SIG-M5 treated with dmso at 0.1 percent for 504 hours (cell line): ENCODE measurements at regions not wholly inside any gene's neighbourhood (a gene's known extent, or its start where the extent isn't known, plus 50 kb on each side); places are given as distances from the start of the nearest gene placed in this dataset.

Source experiments
- DNase-seq: peaks from one replicate; lab custom pipeline; 2025; ENCODE audit not compliant: unreplicated experiment; lab: John Stamatoyannopoulos, UW

DNA sequence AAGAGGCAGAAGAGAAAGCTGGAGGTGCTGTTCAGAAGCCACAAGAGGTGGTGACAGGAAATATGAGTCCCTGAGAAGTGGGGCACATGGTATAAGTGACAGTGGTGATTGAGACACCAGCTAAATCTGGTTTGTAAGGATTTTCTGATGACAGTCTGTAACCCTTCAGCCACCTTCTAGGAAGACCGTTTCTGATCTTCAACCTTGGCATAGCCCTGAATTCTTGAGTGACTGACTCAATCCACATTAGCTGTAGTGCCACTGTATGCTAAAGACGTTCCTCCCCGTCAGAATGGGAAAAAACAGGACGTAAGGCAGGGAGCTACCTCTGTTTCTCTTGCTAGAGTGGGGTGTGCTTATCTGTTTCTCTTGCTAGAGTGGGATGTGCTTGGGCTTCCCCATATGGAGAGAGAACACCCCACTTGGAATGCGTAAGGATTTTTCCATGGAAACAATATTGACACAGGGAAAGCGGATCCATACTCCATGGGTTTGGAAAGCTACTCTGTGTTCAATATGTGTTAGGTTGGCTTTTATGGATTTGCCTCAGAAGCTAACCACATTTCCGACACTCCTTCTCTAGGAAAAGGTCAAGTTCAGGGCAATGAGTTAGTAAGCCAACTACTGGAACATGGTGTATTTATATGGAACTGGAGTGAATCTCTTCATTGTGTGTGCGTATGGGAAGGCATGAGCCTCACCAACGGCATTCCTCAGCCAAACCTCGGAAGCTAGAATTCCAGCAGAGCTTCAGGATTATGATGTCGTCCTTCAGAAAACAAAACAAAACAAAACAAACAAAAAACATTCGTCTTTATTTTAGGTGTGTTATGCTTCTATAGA lies 948.8 kb upstream of the SLC10A2 start:
- DNase-seq = no peak

DNA sequence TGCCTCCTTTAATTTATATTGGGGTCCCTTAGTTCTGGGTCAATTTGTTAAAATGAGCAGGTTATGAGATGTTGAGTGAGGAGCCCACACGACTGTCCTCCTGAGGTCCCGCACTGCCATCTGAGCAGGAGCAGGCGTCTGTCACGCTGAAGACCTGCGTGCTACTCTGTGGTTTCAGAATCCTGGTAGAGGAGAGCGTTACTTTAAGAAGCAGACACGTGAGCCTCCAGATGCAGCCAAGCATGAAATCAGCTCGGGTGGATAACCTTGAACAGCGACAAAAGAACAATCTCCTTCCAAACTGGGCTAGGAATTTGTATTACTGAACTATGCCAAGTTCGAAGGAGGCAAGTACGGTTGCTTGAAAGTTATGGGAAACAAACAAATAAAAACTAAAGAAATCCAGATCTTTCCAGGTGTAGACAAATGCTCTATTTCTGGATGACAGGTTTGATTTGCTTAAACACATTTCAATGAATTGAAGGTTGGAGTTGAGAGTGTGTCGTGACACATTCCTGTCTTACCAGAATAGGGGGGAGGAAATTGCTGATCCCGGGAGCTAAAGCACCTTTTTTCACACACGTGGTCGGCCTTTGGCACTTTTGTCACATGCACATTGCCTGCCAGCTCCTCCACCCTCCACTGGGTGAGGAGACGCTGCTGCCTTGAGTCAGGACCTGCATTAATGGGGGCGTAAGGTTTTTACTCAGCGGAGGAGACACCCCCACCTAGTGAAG lies 945.5 kb upstream of the SLC10A2 start:
- DNase-seq = no peak

DNA sequence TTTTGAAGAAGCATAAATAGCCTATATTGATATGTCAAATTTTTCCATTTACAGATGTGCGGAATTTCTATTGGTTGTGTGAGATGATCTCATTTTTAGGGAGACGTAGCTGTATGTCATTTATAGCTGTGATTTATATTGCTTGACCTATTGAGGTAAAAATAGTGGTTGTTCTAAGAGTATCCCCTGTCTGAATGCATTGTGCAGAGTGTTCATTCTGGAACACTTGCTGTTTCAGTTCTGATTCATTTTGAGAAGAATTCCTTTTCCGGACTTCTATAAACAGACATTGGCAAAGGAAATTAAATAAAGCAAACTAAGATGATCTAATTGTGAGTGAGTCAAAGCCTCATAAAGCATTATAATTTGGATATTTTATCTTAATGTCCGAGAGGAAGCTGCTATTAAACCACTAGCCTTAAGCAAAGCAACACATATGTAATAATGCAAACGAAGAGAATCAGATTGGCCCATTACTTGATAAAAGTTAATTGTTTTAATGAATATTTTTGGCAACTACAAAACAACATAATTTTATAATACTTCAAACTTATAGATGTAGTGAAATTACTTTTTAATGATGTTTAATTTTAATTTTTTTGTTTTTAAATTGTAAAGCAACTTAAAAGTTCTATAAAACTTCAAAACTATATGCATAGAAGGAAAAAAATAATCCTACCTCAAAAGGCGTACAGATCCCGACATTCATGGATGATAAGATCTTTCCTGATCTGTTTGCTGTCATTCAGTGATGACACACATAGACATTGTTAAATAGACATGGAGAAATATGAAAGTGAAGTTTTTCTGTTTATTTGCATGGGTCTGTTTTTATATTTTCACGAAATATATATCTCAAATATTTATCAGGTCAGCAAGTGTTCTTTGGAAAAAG lies 942.6 kb upstream of the SLC10A2 start:
- no peak for DNase-seq

DNA sequence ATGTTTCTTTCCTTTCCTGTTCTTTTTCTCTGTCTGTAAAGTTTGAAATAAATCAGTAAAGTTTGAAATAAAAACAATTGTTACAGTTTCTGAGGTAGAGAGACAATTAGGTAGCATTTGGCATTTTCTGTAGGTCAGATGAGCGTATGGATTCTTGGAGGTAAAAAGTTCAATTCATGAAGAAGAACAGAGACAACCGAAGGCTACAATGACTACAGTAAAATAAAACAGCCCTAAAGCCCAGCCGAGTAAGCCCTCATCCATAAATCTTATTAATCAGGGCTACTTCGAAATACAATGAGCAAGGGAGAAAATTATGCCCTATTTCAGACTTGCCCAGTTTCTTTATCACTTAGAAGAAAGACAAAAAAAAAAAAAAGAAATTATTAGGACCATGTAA lies 941.9 kb upstream of the SLC10A2 start:
- DNase-seq = no peak

DNA sequence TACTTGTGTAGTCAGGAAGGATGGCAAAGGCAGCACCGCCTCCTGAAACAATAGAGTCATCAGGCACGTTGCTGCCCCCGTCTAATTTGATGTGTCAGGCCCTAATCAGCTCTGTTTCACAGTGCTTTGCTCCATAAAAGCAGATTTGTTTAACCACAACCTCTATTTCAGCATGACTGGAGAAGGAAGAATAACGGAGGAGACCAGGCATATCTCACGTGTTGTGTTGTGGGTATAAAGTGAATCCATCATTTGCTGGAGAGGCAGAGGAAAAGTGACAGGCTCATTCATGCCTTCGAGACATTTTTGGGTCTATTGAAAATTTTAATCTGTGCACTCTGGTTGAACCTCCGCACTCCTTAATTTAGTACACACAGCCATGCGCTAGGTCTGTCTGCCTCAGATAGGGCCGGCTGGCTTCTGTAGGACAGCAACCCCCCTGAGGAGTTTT lies 940.4 kb upstream of the SLC10A2 start:
- no peak for DNase-seq

DNA sequence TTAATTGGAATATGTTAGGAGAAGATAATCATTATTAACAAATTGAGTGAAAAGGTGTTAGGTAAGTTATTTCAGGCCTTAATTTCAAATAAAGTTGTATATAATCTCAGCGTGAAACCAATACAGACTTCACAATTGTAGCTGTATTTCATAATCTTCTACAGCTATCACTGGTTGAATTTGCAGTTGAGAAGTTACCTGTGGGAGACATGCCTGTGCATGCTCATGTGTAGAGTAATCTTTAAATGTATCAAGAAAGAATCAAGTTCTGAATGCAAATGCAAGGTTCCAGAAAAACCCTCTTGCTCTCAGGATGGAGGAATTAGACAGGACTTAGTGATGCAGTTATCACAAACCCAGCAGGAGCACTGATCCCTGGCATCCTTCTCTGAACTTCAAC lies 938.4 kb upstream of the SLC10A2 start:
- no peak for DNase-seq

DNA sequence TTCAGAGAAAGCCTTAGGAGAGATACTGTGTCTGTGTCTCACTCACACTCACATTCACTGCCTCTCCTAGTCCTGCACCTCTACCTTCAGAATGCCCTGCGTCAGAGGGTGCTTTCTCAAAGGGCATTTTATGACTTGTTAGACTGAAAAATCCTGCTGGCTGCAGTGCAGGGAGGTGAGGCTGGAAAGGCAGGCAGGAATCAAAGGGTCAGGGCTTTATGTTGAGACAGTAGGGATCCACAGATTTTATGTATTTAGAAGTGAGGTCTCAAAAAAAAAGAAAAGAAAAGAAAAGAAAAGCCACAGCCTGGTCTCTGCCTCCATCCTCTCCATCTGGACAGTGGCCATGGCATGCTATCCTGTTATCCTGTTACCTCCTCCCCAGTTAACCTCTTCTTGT lies 936.0 kb upstream of the SLC10A2 start:
- DNase-seq = no peak

DNA sequence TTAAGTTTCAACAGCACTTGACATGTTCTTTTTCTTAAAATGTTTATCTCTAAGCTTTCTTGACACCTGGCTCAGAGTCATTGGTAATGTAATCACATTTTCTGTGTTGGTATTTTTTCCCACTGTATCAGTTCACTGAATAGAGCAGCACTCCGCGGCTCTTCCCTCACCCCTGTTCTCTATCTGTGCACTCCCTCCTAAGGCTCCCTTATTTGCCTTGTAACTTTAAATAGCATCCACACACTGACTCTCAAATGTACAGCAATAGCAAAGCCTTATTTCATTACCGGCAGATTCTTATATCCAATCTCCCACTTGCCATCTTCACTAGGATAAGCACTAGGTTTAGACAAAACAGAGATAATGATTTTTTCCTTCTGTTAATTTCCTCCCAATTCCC lies 935.5 kb upstream of the SLC10A2 start:
- no peak for DNase-seq

DNA sequence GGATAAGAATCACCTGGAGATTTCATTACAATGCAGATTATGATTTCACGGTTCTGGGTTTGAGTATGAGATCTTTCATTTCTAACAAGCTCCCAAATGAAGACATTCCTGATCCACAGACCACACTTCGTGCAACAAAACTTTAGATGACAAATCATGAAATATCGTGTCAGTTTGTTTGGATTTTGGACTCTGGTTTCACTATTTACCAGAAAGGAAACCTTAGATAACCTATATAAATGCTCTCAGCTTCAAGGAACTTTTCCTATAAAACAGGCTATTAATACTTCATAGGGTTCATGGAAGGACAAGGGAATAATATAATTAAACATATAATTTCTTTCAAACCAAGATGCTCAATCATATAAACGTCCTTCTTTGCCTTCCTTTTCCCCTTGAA lies 930.5 kb upstream of the SLC10A2 start:
- no peak for DNase-seq

DNA sequence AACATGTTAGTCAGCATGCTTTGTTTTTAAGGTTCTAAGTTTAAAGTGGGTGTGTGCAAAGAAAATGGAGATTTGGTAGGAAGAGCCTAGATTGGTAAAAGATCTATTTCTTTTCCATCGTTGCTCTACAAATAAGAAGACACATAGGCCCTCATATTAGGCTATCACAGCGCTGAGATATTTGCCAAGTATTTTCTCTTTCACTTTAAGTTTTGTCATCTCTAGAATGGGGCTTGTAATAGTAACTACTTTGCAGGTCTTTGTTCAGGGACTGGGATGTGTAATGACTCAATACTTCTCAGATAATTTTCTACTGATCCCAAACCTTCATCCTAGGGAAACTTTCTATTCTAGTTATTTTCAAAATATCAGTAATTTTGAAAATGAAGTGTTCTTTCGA lies 917.7 kb upstream of the SLC10A2 start:
- no peak for DNase-seq

DNA sequence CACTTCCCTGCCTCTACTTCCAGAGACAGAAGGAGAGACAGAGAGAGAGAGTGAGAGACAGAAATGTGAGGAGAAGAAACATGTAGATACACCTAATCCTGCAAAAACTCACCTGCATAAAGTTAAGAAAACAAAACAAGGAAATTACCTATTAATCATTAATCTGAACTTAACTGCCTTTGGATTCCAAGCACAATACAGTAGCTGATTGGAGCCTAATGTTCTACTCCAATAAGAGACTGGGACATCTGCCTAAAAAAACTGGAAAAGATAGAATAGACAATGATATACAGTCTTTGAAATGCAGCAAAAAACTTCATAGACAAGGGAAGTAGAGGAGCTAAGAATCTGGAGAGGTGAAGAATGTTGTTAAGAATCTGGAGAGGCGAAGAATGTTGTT lies 910.2 kb upstream of the SLC10A2 start:
- DNase-seq = no peak

DNA sequence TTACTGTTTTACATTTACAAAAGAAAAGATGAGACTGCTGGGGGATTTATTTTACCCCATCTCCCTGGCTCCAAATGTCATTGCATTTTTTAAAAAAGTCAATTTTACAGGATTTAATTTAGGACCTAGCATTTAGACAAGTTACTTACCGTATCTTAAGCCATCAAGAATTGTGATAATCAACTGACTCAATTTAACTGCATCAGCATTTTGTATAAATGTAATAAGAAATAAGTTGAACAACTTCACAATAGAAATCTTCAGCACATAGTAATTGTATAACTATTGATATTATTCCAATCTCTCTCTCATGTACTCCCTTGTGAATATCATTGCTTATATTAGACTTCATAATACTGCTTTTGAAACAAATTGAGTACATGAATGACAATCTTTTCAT lies 907.5 kb upstream of the SLC10A2 start:
- DNase-seq = no peak

DNA sequence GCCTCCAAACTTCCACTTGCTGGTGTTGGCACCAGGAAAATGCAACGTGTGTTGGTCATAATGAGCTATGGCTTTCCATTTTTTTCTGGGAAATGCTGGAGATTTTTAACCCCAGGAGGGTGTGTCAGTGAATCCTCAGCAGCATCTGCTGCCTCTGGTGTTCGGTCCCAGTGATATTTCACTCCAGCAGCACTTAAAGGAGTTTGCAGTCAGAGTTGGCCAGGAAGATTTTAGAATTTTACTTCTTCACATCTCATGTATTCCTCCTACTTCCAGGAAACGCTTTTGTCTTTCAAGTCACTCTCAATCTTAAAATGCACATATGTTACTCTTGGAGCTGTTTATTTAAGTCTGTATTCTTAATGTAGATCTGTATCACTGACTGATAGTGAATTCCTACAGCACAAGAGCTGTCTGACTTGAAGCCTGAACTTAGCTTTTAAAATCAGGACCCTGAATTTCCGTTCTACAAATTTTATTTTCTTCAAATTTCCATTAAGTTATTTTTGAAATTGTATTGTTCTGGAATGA lies 903.4 kb upstream of the SLC10A2 start:
- DNase-seq = no peak

DNA sequence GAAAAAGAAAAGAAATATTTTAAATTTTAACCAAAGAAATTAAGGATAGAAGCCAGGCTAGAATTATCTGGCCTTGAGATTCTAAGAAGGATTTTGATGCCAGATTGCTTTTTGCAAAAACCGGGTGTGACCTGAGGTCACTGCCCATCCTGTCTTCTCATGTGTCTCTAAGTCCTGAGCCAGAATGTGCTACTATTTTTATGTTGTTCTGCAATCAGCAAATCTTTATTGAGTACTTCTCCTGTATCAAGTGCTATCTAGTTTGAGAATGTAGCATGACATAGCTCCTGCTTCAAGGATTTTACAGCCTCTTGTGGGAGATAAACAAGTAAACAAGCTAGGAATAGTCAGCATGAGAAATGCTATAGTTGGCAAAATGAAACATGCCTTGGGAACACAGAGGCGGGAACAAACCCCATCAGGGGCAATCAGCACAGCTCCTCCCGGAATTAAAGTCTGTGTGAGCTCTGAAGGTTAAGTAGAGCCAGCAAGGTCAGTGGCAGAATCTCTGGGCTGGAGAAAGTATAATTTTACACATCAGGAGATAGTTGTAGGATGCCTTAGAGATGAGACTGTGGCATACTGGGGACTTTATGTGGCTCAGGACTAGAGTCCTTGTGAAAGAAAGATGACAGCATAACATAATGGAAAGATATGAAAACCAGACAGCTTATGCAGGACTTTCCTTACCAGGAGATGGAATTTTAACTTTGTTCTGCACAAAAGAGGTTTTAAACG lies 899.5 kb upstream of the SLC10A2 start:
- DNase-seq = no peak

DNA sequence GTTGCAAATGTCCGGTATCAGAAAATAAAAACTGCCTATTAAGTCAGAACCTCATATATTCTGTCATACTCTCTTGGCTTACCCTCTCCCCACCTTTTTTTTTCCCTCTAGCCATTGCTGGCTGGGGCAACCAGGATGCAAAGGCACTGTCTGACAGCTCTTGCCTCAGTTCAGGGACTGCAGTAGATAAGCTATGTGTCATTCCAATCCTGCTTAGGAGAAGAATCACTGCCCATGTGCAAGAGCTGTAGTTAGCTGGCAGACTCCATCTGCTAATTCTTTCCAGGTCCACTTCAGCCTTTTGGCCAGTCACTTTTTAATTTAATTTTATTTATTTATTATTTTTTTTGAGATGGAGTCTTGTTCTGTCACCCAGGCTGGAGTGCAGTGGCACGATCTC lies 895.6 kb upstream of the SLC10A2 start:
- no peak for DNase-seq

DNA sequence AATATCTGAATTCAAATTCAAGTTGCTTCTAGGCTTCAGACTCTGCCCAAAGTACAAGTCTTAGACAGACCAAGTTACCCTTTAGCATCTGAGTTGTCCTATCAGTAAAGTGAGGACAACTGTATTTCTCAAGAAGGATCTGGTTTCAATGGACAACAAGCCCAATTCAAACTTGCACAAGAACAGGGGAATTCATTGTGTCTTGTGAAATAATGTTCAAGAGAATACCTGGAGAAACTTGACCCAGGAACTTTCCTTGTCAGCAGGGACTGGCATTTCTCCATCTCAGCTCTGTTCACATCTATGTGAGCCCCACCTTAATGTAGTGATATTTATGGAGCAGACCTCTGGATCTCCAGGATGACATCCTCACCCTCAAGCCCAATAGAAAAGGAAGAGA lies 894.9 kb upstream of the SLC10A2 start:
- no peak for DNase-seq

DNA sequence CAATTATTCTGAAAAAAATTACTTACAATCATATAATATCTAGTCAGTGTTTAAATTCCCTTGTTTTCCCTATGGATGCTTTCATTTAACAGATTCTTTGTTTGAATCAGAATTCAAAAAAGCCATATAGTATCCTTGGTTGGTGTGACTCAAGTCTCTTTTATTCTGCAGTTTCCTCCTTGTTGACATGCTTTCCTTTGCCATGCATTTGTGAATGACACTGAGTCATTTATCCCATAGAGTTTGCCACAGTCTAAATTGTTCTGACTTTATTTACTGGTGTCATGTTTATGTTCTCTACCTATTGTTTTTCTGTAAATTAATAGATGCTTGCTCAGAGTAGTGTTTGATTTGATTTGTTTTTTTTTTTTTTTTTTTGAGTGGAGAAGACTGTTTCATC lies 893.8 kb upstream of the SLC10A2 start:
- no peak for DNase-seq

DNA sequence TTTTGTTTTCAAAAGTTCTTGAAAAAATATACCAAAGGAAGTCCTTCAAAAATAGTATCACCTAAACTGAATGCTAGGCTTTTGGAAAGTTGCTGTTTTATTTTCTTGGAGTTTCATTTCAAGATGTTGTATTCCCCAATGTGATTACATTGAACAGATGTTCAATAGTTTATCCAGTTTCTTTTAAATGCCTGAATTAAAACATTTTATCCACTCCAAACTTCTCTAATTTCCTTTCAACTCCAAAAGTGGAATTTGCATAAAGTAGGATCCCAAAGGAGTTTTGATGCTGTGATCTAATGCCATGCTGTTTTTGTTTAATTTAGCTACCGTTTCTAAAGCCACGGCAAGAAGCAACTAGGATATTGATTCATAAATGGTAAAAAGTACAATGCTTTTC lies 892.5 kb upstream of the SLC10A2 start:
- no peak for DNase-seq

DNA sequence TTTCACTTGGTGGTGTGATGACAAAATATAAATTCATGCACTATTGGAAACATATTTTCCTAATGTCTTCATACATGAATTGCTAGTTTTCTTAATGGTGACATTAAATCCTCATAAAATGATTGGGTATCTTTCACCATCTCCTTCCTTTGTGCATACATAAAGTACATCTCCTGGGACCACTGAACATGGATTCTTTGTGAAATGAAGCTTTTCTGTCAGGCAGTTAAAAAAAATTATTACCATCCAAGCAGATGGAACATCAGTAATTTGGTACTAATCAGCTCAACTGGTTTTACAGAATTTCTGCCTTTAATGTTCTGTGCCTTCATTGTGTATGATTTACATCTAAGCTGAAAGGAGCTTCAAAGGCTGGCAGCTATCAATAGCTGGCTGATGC lies 891.7 kb upstream of the SLC10A2 start:
- DNase-seq = no peak

DNA sequence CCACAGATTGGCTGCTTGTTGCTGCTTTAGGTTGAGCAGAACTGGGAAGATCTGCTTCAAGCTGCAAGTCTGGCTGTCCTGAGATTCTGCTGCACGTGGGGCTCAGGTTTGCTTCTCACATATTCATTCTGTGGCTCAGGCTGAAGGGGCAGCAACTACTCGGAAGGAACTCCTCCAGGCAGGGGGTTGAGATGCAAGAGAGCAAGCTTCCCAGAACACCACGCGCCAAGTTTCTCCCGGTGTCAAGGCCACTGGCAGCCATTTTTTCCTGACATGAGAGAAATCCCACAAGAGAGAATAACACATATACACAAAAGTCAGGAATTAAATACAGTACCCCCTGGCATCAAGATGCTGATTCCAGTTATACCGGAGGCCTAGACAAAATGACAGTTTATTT lies 887.6 kb upstream of the SLC10A2 start:
- no peak for DNase-seq

DNA sequence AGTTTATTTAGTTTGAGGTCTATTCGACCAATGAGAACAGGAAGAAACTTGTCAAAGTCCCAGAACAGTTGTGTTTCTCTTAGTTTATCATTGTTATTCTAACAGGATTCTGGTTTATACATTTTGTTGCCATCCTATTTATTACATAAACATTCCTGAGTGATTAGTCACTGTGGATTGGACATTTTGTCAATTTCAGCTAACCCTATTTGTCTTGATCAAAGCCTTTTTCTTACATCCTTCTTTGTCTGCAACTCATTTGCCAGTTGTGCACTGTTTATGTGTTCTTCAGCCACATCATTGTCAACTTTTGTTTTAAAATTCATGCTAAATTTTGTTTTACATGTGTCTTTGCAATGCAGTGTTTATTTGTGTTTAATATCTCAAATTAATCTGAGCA lies 886.0 kb upstream of the SLC10A2 start:
- no peak for DNase-seq
